ENCODE measurements at regions not wholly inside any gene's neighbourhood (a gene's known extent, or its start where the extent isn't known, plus 50 kb on each side); places are given as distances from the start of the nearest gene placed in this dataset.

- no peak for TF ChIP-seq ZNF462 (CRISPR knock-in tag; IDR thresholded peaks at IDR 0.05)
Observed at GRCh38 chr5:33194914-33195313, 245.9 kb upstream of the TARS1 start (continued).

DNA sequence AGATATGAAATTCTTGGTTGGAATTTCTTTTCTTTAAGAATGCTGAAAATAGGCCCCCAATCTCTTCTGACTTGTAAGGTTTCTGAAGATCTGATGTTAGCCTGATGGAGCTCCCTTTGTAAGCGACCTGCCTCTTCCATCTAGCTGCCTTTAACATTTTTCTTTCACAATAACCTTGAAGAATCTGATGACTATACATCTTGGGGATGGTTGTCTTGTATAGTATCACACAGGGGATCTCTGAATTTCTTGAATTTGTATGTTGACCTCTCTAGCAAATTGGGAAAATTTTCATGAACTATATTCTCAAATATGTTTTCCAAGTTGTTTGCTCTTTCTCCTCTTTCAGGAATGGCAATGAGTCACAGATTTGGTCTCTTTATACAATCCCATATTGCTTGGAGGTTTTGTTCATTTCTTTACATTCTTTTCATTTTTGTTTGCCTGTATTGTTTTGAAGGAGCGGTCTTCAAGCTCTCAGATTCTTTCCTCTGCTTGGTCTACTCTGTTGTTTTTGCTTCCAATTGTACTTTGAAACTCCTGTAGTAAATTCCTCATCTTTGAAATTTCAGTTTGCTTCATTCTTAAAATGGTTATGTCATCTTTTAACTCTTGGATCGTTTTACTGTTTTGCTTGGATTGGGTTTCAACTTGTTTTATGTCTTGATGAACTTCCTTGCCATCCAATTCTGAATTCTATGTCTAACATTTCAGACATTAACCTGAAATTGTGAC is 245.2 kb upstream of the TARS1 start:
- Histone ChIP-seq H4K20me1 (replicated peaks; ENCODE audit: insufficient read depth) (no peaks in the 10 kb centered on the region), H3F3A (replicated peaks; ENCODE audit: low read depth) (no peaks in the 10 kb centered on the region), H3K27me3 (ENCODE audit: insufficient read depth) (no peaks in the 10 kb centered on the region), H2AFZ (no peak overlapping the region), H3K9me2 (ENCODE audit: insufficient read depth) (no peaks in the 10 kb centered on the region), H3K79me2 (replicated peaks; ENCODE audit: insufficient read depth) (no peaks in the 10 kb centered on the region), H3K27ac (ENCODE audit: low read depth) (no peak overlapping the region), H3K4me3 (no peak overlapping the region), H3K36me3 (ENCODE audit: insufficient read depth) (no peaks in the 10 kb centered on the region), H3K4me2 (no peak overlapping the region), H3K4me1 (ENCODE audit: insufficient read depth) (no peaks in the 10 kb centered on the region)
- H3K27ac Mint-ChIP-seq, result no peak overlapping the region
- no peaks in the 10 kb centered on the region for H3K27me3 Mint-ChIP-seq (ENCODE audit: insufficient read depth, low read depth, poor library complexity)
- H3K4me3 Mint-ChIP-seq, result no peak overlapping the region
- peaks cover 4% of the 10 kb centered on the region for H3K9me3 Mint-ChIP-seq
- TF ChIP-seq EZH2 (IDR thresholded peaks at IDR 0.05; ENCODE audit: low read depth, unreplicated experiment), result no peak
- TF ChIP-seq, protein P1, sequence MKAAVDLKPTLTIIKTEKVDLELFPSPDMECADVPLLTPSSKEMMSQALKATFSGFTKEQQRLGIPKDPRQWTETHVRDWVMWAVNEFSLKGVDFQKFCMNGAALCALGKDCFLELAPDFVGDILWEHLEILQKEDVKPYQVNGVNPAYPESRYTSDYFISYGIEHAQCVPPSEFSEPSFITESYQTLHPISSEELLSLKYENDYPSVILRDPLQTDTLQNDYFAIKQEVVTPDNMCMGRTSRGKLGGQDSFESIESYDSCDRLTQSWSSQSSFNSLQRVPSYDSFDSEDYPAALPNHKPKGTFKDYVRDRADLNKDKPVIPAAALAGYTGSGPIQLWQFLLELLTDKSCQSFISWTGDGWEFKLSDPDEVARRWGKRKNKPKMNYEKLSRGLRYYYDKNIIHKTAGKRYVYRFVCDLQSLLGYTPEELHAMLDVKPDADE (IDR thresholded peaks at IDR 0.05), result no peak
- DNase-seq (ENCODE audit: low spot score) (no peak), ATAC-seq (no peak)
- H3K4me1 Mint-ChIP-seq, result no peaks in the 10 kb centered on the region
- no peaks in the 10 kb centered on the region for H3K36me3 Mint-ChIP-seq (ENCODE audit: low read depth)

Measured in GM23338 (cell line).